T-helper 1 cell treated with Interleukin-12 subunit alpha and Interleukin-12 subunit beta and Interleukin-4 antibody, amounts not matched to agents 30 μg/mL and 1 μg/mL, for 36 hours (primary cell): ENCODE measurements at regions not wholly inside any gene's neighbourhood (a gene's known extent, or its start where the extent isn't known, plus 50 kb on each side); places are given as distances from the start of the nearest gene placed in this dataset.

Experiments
- H3K27ac Mint-ChIP-seq: one replicate; pipeline ENCODE4 v1.8.0; 2021; ENCODE audit warnings: mild to moderate bottlenecking, mixed read lengths
- H3K27me3 Mint-ChIP-seq: one replicate; pipeline ENCODE4 v1.8.0; 2021; ENCODE audit warnings: low read depth, mixed read lengths
- H3K36me3 Mint-ChIP-seq: one replicate; pipeline ENCODE4 v1.8.0; 2021; ENCODE audit warnings: low read depth, mixed read lengths
- H3K4me1 Mint-ChIP-seq: one replicate; pipeline ENCODE4 v1.8.0; 2021; ENCODE audit warnings: low read depth, mixed read lengths
- H3K4me3 Mint-ChIP-seq: one replicate; pipeline ENCODE4 v1.8.0; 2021; ENCODE audit warnings: mild to moderate bottlenecking, moderate library complexity, mixed read lengths
- H3K9me3 Mint-ChIP-seq: one replicate; pipeline ENCODE4 v1.8.0; 2021; ENCODE audit warnings: mixed read lengths

GRCh38 chr13:33381180-33381579 is 95.6 kb upstream of the STARD13 start:
- H3K36me3 Mint-ChIP-seq: no peaks in the 10 kb centered on the region
- H3K9me3 Mint-ChIP-seq: no peaks in the 10 kb centered on the region
- no peak overlapping the region for H3K4me3 Mint-ChIP-seq
- no peaks in the 10 kb centered on the region for H3K4me1 Mint-ChIP-seq
- H3K27ac Mint-ChIP-seq: no peak overlapping the region
- H3K27me3 Mint-ChIP-seq: no peaks in the 10 kb centered on the region

- H3K27ac Mint-ChIP-seq: no peak overlapping the region
- no peaks in the 10 kb centered on the region for H3K36me3 Mint-ChIP-seq
- H3K27me3 Mint-ChIP-seq: no peaks in the 10 kb centered on the region
- no peak overlapping the region for H3K4me3 Mint-ChIP-seq
- no peaks in the 10 kb centered on the region for H3K4me1 Mint-ChIP-seq
- no peaks in the 10 kb centered on the region for H3K9me3 Mint-ChIP-seq
Measured at GRCh38 chr13:33381906-33382305, 96.4 kb upstream of the STARD13 start.

GRCh38 chr13:33383724-33384577 is 98.4 kb upstream of the STARD13 start:
- no peaks in the 10 kb centered on the region for H3K27me3 Mint-ChIP-seq

GRCh38 chr13:33388286-33388998 is 102.9 kb upstream of the STARD13 start:
- Mint-ChIP-seq H3K9me3 (no peaks in the 10 kb centered on the region), H3K36me3 (no peaks in the 10 kb centered on the region), H3K4me1 (no peaks in the 10 kb centered on the region), H3K27ac (no peak overlapping the region), H3K4me3 (no peak overlapping the region), H3K27me3 (no peaks in the 10 kb centered on the region)

More at GRCh38 chr13:33383724-33384577, 98.4 kb upstream of the STARD13 start:
- H3K9me3 Mint-ChIP-seq: no peaks in the 10 kb centered on the region
- H3K4me3 Mint-ChIP-seq: no peak overlapping the region
- H3K4me1 Mint-ChIP-seq: no peaks in the 10 kb centered on the region
- H3K36me3 Mint-ChIP-seq: no peaks in the 10 kb centered on the region
- no peak overlapping the region for H3K27ac Mint-ChIP-seq

GRCh38 chr13:33392794-33393405 is 107.3 kb upstream of the STARD13 start:
- no peak overlapping the region for H3K4me3 Mint-ChIP-seq
- H3K4me1 Mint-ChIP-seq: no peaks in the 10 kb centered on the region
- no peak overlapping the region for H3K27ac Mint-ChIP-seq
- H3K27me3 Mint-ChIP-seq: no peaks in the 10 kb centered on the region
- H3K36me3 Mint-ChIP-seq: no peaks in the 10 kb centered on the region
- no peaks in the 10 kb centered on the region for H3K9me3 Mint-ChIP-seq

- Mint-ChIP-seq H3K27me3 (no peaks in the 10 kb centered on the region), H3K9me3 (no peaks in the 10 kb centered on the region), H3K36me3 (no peaks in the 10 kb centered on the region), H3K27ac (no peak overlapping the region), H3K4me1 (no peaks in the 10 kb centered on the region), H3K4me3 (no peak overlapping the region)
Measured at GRCh38 chr13:33394294-33394932, 108.9 kb upstream of the STARD13 start.

- no peak overlapping the region for H3K27ac Mint-ChIP-seq
- H3K4me1 Mint-ChIP-seq: no peaks in the 10 kb centered on the region
- H3K27me3 Mint-ChIP-seq: no peaks in the 10 kb centered on the region
Measured at GRCh38 chr13:33401238-33401637, 115.7 kb upstream of the STARD13 start.

GRCh38 chr13:33402975-33403374 is 117.4 kb upstream of the STARD13 start:
- Mint-ChIP-seq H3K27ac (no peak overlapping the region), H3K27me3 (no peaks in the 10 kb centered on the region), H3K36me3 (no peaks in the 10 kb centered on the region), H3K4me1 (no peaks in the 10 kb centered on the region), H3K4me3 (no peak overlapping the region), H3K9me3 (no peaks in the 10 kb centered on the region)

More at GRCh38 chr13:33401238-33401637, 115.7 kb upstream of the STARD13 start:
- Mint-ChIP-seq H3K4me3 (no peak overlapping the region), H3K36me3 (no peaks in the 10 kb centered on the region), H3K9me3 (no peaks in the 10 kb centered on the region)

GRCh38 chr13:33403807-33404362 is 118.3 kb upstream of the STARD13 start:
- Mint-ChIP-seq H3K36me3 (no peaks in the 10 kb centered on the region), H3K27me3 (no peaks in the 10 kb centered on the region), H3K4me3 (no peak overlapping the region), H3K9me3 (no peaks in the 10 kb centered on the region), H3K27ac (no peak overlapping the region), H3K4me1 (no peaks in the 10 kb centered on the region)

- Mint-ChIP-seq H3K4me1 (no peaks in the 10 kb centered on the region), H3K4me3 (no peak overlapping the region), H3K9me3 (no peaks in the 10 kb centered on the region), H3K36me3 (no peaks in the 10 kb centered on the region), H3K27me3 (no peaks in the 10 kb centered on the region), H3K27ac (no peak overlapping the region)
Measured at GRCh38 chr13:33405371-33405770, 119.8 kb upstream of the STARD13 start.

GRCh38 chr13:33409673-33410510 is 124.3 kb upstream of the STARD13 start:
- Mint-ChIP-seq H3K27me3 (no peaks in the 10 kb centered on the region), H3K4me1 (no peaks in the 10 kb centered on the region), H3K36me3 (no peaks in the 10 kb centered on the region), H3K27ac (no peak overlapping the region), H3K4me3 (no peak overlapping the region), H3K9me3 (no peaks in the 10 kb centered on the region)

GRCh38 chr13:33410619-33411018 is 125.1 kb upstream of the STARD13 start:
- H3K9me3 Mint-ChIP-seq: no peaks in the 10 kb centered on the region
- no peak overlapping the region for H3K4me3 Mint-ChIP-seq
- no peaks in the 10 kb centered on the region for H3K36me3 Mint-ChIP-seq
- H3K27me3 Mint-ChIP-seq: no peaks in the 10 kb centered on the region
- H3K27ac Mint-ChIP-seq: no peak overlapping the region
- H3K4me1 Mint-ChIP-seq: no peaks in the 10 kb centered on the region

GRCh38 chr13:33411312-33411711 is 125.8 kb upstream of the STARD13 start:
- Mint-ChIP-seq H3K27ac (no peak overlapping the region), H3K36me3 (no peaks in the 10 kb centered on the region), H3K9me3 (no peaks in the 10 kb centered on the region), H3K4me1 (no peaks in the 10 kb centered on the region), H3K4me3 (no peak overlapping the region), H3K27me3 (no peaks in the 10 kb centered on the region)
